HG03565 (cell line): ENCODE measurements at regions not wholly inside any gene's neighbourhood (a gene's known extent, or its start where the extent isn't known, plus 50 kb on each side); places are given as distances from the start of the nearest gene placed in this dataset.
"Not testable (repeated sequence)": the region's sequence is repeated elsewhere in the genome, so short reads cannot be mapped to it uniquely, and the experiment has no call there.

Source experiments
- ATAC-seq: cut with Tn5 transposase; IDR thresholded peaks from one replicate; pipeline ENCODE4 v1.9.1; 2021; ENCODE audit warnings: mild to moderate bottlenecking, moderate library complexity; ENCODE audit not compliant: unreplicated experiment

- no peak for ATAC-seq
Observed at GRCh38 chr10:7070950-7071349, 339.9 kb downstream of the SFMBT2 start.

GRCh38 chr10:7069706-7070105 lies 341.1 kb downstream of the SFMBT2 start:
- ATAC-seq = no peak

GRCh38 chr10:7056216-7056615 lies 354.6 kb downstream of the SFMBT2 start:
- no peak for ATAC-seq

GRCh38 chr10:7054915-7055314 lies 355.9 kb downstream of the SFMBT2 start:
- no peak for ATAC-seq

DNA sequence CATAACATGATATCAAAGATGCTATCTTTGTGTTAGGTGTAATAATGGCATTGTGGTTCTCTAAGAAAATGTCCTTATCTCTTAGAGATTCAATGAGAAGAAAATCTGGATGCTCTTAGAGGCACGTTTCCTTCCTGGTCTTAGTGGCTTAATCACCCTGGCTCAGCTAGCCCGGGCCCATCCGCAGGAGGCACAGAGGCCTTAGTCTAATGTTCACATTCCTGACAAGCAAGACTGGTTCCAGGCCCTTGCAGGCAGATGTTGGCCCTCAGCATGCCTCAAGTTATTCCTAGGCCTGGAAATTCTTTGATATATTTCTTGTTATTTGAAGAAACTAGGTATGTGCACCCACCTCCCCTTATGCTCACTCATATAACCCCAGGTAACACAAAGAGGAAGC lies 357.6 kb downstream of the SFMBT2 start:
- no peak for ATAC-seq

DNA sequence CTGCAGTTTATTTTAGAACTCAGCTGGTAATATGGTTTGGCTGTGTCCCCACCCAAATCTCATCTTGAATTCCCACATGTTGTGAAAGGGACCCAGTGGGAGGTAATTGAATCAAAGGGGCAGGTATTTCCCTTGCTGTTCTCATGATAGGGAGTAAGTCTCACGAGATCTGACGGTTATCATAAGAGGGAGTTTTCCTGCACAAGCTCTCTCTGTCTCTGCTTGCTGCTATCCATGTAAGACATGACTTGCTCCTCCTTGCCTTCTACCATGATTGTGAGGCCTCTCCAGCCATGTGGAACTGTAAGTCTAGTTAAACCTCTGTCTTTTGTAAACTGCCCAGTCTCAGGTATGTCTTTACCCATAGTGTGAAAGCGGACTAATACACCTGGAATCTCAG lies 360.8 kb downstream of the SFMBT2 start:
- ATAC-seq = not testable (repeated sequence)

DNA sequence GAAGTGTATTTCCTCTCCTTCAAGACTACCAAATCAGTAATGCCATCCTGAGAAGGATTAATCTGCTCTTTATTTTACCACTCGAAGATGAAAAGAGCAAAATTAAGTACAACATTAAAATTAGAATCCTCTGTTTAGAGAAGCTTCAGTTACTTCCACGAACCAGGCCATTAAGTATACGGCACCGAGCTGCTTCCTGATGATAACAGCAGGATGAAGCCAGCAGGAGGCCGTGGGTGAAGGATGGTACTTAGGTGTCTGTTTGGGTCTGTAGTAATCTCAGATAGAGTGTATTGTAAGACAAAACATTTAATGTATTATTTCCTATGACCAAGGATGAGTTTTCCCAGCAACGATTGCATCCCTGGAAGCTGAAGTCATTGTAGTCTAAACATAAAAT lies 362.8 kb downstream of the SFMBT2 start:
- ATAC-seq = no peak

- peak; percentile 75 for ATAC-seq
Observed at GRCh38 chr10:7046615-7047014, 364.2 kb downstream of the SFMBT2 start.

DNA sequence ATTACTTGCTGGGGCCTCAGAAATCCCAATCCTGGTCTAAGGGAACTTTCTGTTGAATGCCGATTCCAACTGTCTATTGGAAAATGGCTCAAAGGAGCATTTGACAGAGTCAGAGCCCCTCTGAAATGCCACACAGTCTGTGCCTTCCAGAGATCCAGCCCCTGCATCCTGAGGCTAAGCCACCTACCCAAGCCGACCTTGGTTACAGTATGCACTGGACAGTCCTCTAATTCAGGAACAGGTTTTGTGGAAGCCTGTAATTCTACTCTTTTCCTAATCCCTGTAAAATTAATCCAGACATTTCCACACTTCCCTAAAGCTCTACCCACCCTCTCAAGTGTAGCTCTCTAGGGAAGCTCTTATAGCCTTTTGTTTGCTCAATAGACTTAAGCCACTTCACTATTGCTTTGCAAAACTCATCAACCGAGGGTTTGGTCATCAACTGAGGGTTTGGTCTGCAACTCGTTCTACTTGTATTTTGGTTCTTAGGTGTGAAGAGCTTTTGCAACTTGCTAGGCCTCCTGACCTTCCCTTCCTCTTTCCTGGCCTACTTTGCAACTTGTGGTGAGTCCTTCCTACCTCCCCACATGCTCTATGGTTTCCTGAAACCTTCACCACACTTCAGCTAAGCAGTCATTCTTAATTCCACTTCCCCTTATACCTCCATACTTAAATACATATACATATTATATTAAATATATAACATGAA lies 364.8 kb downstream of the SFMBT2 start:
- peak; percentile 67 for ATAC-seq

DNA sequence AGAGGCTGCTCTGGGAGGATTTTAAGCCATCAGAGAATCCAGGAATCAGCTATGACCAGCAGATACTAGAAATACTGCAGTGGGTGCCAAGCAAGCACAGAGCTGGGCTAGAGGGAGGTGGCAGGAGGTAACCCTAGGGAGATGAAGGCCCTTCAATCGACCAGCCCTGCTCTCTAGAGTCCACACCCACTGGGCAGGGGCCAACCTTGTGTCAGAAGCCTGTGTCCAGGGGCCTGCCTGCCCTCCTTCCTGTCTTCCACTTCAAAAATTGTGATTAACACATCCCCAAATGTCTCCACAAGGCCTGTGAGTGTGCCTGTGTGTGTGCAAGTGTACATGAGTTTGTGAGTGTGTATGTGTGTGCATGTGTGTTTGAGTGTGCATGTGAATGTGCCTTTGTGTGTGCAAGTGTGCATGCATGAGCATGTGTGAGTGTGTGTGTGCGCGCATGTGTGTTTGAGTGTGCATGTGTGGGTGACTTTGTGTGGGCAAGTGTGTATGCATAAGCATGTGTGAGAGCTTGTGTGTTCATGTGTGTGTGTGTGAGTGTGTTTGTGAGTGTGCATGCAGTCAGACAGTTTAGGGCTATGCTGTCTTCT lies 367.7 kb downstream of the SFMBT2 start:
- no peak for ATAC-seq

- ATAC-seq = no peak
Observed at GRCh38 chr10:7042419-7043054, 368.3 kb downstream of the SFMBT2 start.

DNA sequence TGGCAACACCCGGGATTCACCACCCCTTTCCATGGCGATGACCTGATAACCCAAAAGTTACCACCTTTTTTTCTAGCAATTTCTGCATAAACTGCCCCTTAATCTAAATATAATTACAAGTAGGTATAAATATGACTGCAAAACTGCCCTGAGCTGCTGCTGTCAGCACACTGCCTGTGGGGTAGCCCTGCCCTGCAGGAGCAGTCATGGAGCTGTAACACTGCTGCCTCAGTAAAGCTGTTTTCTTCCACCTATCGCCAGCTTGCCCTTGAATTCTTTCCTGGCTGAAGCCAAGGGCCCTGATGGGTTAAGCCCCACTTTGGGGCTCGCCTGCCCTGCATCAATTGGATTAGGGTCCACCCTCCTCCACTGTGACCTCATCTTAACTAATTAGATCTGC lies 368.8 kb downstream of the SFMBT2 start:
- no peak for ATAC-seq

GRCh38 chr10:7040681-7041080 lies 370.2 kb downstream of the SFMBT2 start:
- no peak for ATAC-seq

- ATAC-seq = no peak
Observed at GRCh38 chr10:7039859-7040258, 371.0 kb downstream of the SFMBT2 start.

GRCh38 chr10:7038416-7038815 lies 372.4 kb downstream of the SFMBT2 start:
- ATAC-seq = no peak

GRCh38 chr10:7037434-7037833 lies 373.4 kb downstream of the SFMBT2 start:
- not testable (repeated sequence) for ATAC-seq

- ATAC-seq = no peak
Observed at GRCh38 chr10:7036951-7037350, 373.9 kb downstream of the SFMBT2 start.

DNA sequence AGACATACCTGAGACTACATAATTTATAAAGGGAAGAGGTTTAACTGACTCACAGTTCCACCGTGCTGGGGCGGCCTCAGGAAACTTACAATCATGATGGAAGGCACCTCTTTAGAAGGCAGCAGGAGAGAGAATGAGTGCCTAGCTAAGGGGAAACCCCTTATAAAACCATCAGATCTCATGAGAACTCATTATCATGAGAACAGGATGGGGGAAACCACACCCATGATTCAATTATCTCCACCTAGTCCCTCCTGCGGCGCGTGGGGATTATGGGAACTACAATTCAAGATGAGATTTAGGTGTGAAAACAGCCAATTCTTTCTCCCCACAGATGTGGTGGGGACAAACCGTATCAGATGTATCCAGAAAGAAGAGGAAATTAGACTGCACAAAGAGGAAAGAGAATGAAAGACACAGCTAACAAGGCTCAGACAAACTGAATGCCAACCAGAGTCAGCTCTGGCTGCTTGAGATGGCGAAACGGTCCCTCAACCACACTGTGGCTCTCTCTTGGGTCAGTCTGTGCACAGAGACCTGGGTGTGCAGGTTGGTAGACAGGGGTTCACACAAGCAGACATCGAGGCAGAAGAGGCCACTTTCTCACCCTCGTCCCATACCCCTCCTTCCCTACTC lies 375.6 kb downstream of the SFMBT2 start:
- ATAC-seq = no peak

GRCh38 chr10:7033031-7033430 lies 377.8 kb downstream of the SFMBT2 start:
- no peak for ATAC-seq

DNA sequence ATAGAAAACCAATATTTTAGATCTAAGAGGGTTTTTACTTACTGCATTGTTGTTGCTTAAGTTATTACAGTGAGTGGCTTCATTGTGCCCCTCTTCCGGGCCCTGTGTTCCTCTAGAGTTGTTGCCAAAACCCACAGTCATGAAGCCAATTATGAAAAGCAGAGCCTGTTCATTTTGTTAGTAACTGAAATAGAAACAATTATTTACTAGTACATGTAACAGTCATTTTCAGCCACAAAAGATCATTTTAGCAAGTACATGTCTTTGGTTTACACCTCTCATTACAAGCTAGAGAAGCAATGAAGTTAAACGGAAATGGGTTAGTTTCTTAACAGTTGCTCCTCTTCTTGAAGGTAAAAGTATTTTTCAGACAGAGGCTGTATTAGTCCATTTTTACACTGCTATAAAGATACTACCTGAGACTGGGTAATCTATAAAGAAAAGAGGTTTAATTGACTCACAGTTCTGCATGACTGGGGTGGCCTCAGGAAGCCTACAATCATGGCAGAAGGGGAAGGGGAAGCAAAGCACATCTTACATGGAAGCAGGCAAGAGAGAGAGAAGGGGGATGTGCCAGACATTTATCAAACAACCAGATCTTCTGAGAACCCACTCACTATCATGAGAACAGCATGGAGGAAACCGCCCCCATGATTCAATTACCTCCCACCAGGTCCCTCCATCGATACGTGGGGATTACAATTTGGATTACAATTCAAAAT lies 380.5 kb downstream of the SFMBT2 start:
- no peak for ATAC-seq

DNA sequence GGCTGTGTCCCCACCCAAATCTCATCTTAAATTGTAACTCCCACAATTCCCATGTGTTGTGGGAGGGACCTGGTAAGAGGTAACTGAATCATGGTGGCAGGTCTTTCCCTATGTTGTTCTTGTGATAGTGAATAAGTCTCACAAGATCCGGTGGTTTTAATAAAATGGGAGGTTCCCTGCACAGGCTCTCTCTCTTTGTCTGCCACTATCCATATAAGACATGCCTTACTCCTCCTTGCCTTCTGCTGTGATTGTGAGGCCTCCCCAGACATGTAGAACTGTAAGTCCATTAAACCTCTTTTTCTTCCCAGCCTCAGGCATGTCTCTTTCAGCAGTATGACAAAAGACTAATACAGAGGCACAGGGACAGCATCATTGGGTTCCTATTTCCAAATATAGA lies 381.2 kb downstream of the SFMBT2 start:
- no peak for ATAC-seq
